ENCODE measurements at regions not wholly inside any gene's neighbourhood (a gene's known extent, or its start where the extent isn't known, plus 50 kb on each side); places are given as distances from the start of the nearest gene placed in this dataset.

- Mint-ChIP-seq H3K4me1 (ENCODE audit: low read depth) (no peaks in the 10 kb centered on the region), H3K27ac (no peak overlapping the region), H3K9me3 (ENCODE audit: low read depth) (no peaks in the 10 kb centered on the region), H3K36me3 (no peaks in the 10 kb centered on the region), H3K4me3 (no peak overlapping the region), H3K27me3 (peaks cover 12% of the 10 kb centered on the region)
Measured at GRCh38 chr16:47946092-47946491, 209.7 kb downstream of the ABCC12 start.

DNA sequence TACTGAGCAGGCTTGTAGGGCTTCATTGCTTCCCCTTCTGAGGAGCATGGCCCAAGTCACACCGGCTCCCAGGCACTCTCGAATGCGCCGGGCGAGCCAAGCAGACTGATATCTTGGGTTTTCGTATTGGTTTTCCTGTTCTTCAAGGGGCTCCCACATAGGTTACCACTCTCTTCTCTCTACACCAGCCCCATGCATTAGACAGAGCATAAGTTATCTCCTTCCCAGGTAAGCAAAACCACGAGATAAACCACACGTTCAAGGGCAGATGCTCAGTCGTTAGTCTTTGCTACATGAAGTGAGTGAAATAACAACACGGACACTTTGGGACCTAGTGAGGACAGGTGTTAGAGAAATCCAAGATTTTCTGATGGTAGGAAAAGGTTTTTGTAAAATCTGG, 211.2 kb downstream of the ABCC12 start:
- H3K27ac Mint-ChIP-seq: no peak overlapping the region
- no peaks in the 10 kb centered on the region for H3K36me3 Mint-ChIP-seq
- no peaks in the 10 kb centered on the region for H3K4me1 Mint-ChIP-seq (ENCODE audit: low read depth)
- H3K27me3 Mint-ChIP-seq: peaks cover 12% of the 10 kb centered on the region
- H3K9me3 Mint-ChIP-seq (ENCODE audit: low read depth): no peaks in the 10 kb centered on the region
- H3K4me3 Mint-ChIP-seq: no peak overlapping the region

DNA sequence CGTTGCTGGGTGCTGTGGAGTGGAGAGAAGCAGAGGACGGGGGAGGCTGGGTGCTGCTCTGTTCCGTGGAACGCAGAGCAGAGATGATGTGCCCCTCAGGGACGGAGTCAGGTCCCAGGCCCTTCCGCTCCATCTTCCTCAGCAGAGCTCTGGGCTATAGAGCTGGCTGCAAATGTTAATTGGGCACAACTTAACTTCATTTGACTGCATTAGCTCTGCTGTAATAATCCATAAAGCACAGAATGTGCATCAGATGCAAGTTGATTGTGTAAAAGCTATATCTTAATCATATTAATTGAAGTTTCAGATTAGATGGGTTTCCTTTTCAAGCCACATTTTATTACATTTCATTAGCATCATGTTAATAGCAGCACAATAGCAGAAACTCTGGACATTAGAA, 212.6 kb downstream of the ABCC12 start:
- Mint-ChIP-seq H3K9me3 (ENCODE audit: low read depth) (no peaks in the 10 kb centered on the region), H3K4me1 (ENCODE audit: low read depth) (no peaks in the 10 kb centered on the region), H3K27ac (no peak overlapping the region), H3K27me3 (peaks cover 12% of the 10 kb centered on the region), H3K36me3 (no peaks in the 10 kb centered on the region), H3K4me3 (no peak overlapping the region)

DNA sequence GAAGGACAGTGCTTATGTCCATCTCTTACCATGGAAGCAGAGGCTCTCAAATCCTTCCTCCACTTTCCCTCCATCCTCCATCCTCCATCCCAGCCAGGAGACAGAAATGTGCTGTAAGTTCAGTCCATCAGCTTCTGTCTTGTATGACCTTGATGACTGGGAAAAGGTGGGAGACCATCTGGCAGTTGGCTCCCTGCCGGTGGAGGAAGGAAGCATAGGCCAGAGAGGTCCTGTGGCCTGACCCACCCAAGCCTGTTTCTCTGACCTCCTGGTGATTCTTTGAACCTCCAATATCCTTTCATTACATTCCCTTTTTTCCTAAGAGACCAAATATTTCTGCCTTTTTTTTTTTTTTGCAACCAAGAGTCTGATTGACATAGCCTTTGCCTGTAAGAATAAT, 215.3 kb downstream of the ABCC12 start:
- Mint-ChIP-seq H3K4me1 (ENCODE audit: low read depth) (no peaks in the 10 kb centered on the region), H3K9me3 (ENCODE audit: low read depth) (no peaks in the 10 kb centered on the region), H3K27ac (no peak overlapping the region), H3K4me3 (no peak overlapping the region), H3K36me3 (no peaks in the 10 kb centered on the region), H3K27me3 (peaks cover 7% of the 10 kb centered on the region)

- no peak overlapping the region for H3K4me3 Mint-ChIP-seq
- H3K9me3 Mint-ChIP-seq (ENCODE audit: low read depth): no peaks in the 10 kb centered on the region
- no peak overlapping the region for H3K27ac Mint-ChIP-seq
- H3K4me1 Mint-ChIP-seq (ENCODE audit: low read depth): no peaks in the 10 kb centered on the region
- H3K36me3 Mint-ChIP-seq: no peaks in the 10 kb centered on the region
- peaks cover 7% of the 10 kb centered on the region for H3K27me3 Mint-ChIP-seq
Measured at GRCh38 chr16:47939680-47940079, 216.1 kb downstream of the ABCC12 start.

- H3K4me3 Mint-ChIP-seq: no peak overlapping the region
- peaks cover 10% of the 10 kb centered on the region for H3K9me3 Mint-ChIP-seq (ENCODE audit: low read depth)
- no peak overlapping the region for H3K27ac Mint-ChIP-seq
- no peaks in the 10 kb centered on the region for H3K36me3 Mint-ChIP-seq
- H3K4me1 Mint-ChIP-seq (ENCODE audit: low read depth): no peaks in the 10 kb centered on the region
- peaks cover 7% of the 10 kb centered on the region for H3K27me3 Mint-ChIP-seq
Measured at GRCh38 chr16:47938272-47938671, 217.5 kb downstream of the ABCC12 start.

DNA sequence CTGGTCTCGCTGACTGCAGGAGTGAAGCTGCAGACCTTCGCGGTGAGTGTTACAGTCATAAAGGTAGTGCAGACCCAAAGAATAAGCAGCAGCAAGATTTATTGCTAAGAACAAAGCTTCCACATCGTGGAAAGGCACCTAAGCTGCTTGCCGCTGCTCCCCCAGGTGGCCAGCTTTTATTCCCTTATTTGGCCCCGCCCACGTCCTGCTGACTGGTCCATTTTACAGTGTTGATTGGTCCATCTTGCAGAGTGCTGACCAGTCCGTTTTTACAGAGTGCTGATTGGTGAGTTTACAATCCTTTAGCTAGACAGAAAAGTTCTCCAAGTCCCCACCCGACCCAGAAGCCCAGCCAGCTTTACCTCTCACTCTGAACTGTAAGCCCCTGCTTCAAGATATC, 227.8 kb downstream of the ABCC12 start:
- H3K9me3 Mint-ChIP-seq (ENCODE audit: low read depth): no peaks in the 10 kb centered on the region
- no peak overlapping the region for H3K27ac Mint-ChIP-seq
- no peaks in the 10 kb centered on the region for H3K36me3 Mint-ChIP-seq
- H3K4me1 Mint-ChIP-seq (ENCODE audit: low read depth): no peaks in the 10 kb centered on the region
- H3K4me3 Mint-ChIP-seq: no peak overlapping the region
- peaks cover 2% of the 10 kb centered on the region for H3K27me3 Mint-ChIP-seq

- H3K4me1 Mint-ChIP-seq (ENCODE audit: low read depth): no peaks in the 10 kb centered on the region
- no peak overlapping the region for H3K27ac Mint-ChIP-seq
- H3K27me3 Mint-ChIP-seq: no peaks in the 10 kb centered on the region
- H3K36me3 Mint-ChIP-seq: no peaks in the 10 kb centered on the region
- no peaks in the 10 kb centered on the region for H3K9me3 Mint-ChIP-seq (ENCODE audit: low read depth)
- no peak overlapping the region for H3K4me3 Mint-ChIP-seq
Measured at GRCh38 chr16:47927330-47927729, 228.5 kb downstream of the ABCC12 start.

DNA sequence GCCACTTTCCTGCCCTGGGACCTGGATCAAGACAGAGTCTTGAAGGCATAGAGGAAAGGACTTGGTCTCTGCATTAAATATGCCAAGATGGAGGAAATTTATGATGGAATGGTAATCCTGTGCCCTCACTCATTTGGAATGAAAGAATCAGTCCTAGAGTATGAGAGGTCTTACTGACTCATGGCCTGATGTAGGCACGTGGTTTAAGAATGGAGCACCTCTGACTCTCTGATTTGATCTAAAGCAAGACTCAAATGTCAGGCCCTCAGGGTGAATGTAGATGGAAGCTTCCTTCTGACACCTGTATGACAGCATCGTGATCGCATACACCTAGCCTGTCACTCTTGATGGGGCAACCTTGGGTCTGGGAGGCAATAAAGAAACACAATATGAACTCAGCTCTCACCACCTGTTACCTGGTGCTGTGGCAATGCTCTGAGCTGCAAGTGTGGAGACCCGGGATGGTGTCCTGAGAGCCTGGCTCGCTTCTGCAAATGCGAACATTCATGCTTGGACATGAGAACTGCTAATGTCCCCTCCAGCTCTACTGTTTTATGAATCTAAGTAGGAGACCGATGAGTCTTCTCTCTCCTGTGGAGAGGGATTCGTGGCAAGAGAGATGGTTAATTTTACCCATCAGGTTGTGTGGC, 229.9 kb downstream of the ABCC12 start:
- Mint-ChIP-seq H3K9me3 (ENCODE audit: low read depth) (no peaks in the 10 kb centered on the region), H3K27ac (no peak overlapping the region), H3K4me3 (no peak overlapping the region), H3K27me3 (no peaks in the 10 kb centered on the region), H3K4me1 (ENCODE audit: low read depth) (no peaks in the 10 kb centered on the region), H3K36me3 (no peaks in the 10 kb centered on the region)

GRCh38 chr16:47924950-47925349, 230.8 kb downstream of the ABCC12 start:
- Mint-ChIP-seq H3K9me3 (ENCODE audit: low read depth) (no peaks in the 10 kb centered on the region), H3K4me1 (ENCODE audit: low read depth) (no peaks in the 10 kb centered on the region), H3K27me3 (no peaks in the 10 kb centered on the region), H3K27ac (no peak overlapping the region), H3K4me3 (no peak overlapping the region), H3K36me3 (no peaks in the 10 kb centered on the region)

- Mint-ChIP-seq H3K27me3 (no peaks in the 10 kb centered on the region), H3K36me3 (no peaks in the 10 kb centered on the region), H3K4me3 (no peak overlapping the region), H3K9me3 (ENCODE audit: low read depth) (no peaks in the 10 kb centered on the region), H3K27ac (no peak overlapping the region), H3K4me1 (ENCODE audit: low read depth) (no peaks in the 10 kb centered on the region)
Measured at GRCh38 chr16:47921535-47921934, 234.3 kb downstream of the ABCC12 start.

DNA sequence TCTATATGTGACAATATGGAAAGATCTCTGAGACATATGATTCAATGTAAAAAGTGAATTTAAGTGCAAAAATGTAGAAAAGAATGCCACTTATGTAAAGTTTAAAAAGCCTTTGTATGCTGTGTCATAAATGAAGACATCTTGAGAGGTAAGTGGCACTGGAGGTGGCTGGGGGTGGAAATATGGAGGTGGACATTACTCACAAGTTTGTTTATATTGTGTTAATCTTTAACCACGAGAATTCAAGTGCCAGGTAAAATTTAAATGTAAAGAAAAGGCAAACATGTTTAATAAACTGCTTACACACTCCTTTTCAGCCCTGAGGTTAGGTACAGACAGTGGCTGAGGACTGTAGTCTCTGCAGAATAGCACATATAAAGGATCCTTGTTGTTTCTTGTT, 235.1 kb downstream of the ABCC12 start:
- Mint-ChIP-seq H3K27ac (no peak overlapping the region), H3K27me3 (no peaks in the 10 kb centered on the region)

GRCh38 chr16:47917118-47917517, 238.7 kb downstream of the ABCC12 start:
- no peak overlapping the region for H3K4me3 Mint-ChIP-seq
- H3K9me3 Mint-ChIP-seq (ENCODE audit: low read depth): no peaks in the 10 kb centered on the region
- H3K27me3 Mint-ChIP-seq: no peaks in the 10 kb centered on the region
- no peaks in the 10 kb centered on the region for H3K4me1 Mint-ChIP-seq (ENCODE audit: low read depth)
- no peak overlapping the region for H3K27ac Mint-ChIP-seq
- H3K36me3 Mint-ChIP-seq: no peaks in the 10 kb centered on the region

More for the DNA sequence above, 235.1 kb downstream of the ABCC12 start:
- H3K4me3 Mint-ChIP-seq: no peak overlapping the region
- H3K9me3 Mint-ChIP-seq (ENCODE audit: low read depth): no peaks in the 10 kb centered on the region
- H3K36me3 Mint-ChIP-seq: no peaks in the 10 kb centered on the region
- H3K4me1 Mint-ChIP-seq (ENCODE audit: low read depth): no peaks in the 10 kb centered on the region

DNA sequence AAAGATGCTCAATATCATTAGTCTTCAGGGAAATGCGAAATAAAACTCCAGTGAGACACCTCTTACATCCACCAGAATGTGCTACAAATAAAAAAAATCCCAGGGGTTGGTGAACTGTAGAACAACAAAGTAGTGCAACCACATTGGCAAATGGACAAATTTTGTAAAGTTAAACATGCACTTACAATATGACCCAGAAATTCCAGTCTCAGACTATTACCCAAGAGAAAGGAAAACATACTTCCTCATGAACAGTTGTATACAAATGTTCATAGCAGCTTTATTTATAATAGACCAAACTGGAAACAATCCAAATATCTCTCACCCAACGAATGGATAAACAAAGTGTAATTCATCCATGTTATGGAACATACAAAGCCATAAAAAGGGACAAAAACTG, 239.5 kb downstream of the ABCC12 start:
- no peak overlapping the region for H3K27ac Mint-ChIP-seq
- no peaks in the 10 kb centered on the region for H3K36me3 Mint-ChIP-seq
- no peaks in the 10 kb centered on the region for H3K4me1 Mint-ChIP-seq (ENCODE audit: low read depth)
- no peak overlapping the region for H3K4me3 Mint-ChIP-seq
- no peaks in the 10 kb centered on the region for H3K9me3 Mint-ChIP-seq (ENCODE audit: low read depth)
- H3K27me3 Mint-ChIP-seq: no peaks in the 10 kb centered on the region

DNA sequence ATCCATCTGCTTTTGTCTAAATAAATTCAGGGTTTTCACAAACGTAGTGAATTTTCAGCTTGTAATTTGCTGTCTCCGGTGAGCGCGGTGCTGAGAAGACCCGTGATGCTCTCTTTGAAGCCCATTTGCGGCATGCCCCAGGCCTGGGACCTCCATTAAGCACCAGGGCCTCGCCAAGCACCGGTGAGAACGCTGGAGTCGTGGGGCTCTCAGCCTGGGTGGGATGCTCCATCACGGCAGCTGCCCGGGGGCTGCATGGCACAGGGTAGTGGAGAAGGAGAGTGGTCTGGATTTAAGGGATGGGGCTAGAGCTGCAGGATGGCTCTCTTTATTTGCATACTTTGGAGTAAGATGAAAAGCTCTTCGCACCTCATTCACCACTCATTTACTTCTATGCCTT, 248.7 kb downstream of the ABCC12 start:
- Mint-ChIP-seq H3K27ac (no peak overlapping the region), H3K27me3 (peaks cover 4% of the 10 kb centered on the region)

GRCh38 chr16:47905771-47906170, 250.0 kb downstream of the ABCC12 start:
- no peak overlapping the region for H3K27ac Mint-ChIP-seq
- peaks cover 4% of the 10 kb centered on the region for H3K27me3 Mint-ChIP-seq
- peaks cover 3% of the 10 kb centered on the region for H3K9me3 Mint-ChIP-seq (ENCODE audit: low read depth)
- no peaks in the 10 kb centered on the region for H3K4me1 Mint-ChIP-seq (ENCODE audit: low read depth)
- no peak overlapping the region for H3K4me3 Mint-ChIP-seq
- no peaks in the 10 kb centered on the region for H3K36me3 Mint-ChIP-seq

More for the DNA sequence above, 248.7 kb downstream of the ABCC12 start:
- H3K36me3 Mint-ChIP-seq: no peaks in the 10 kb centered on the region
- H3K4me3 Mint-ChIP-seq: no peak overlapping the region
- H3K9me3 Mint-ChIP-seq (ENCODE audit: low read depth): peaks cover 3% of the 10 kb centered on the region
- H3K4me1 Mint-ChIP-seq (ENCODE audit: low read depth): no peaks in the 10 kb centered on the region
